NCI-H1417 treated with DMSO at 0.1 percent for 48 hours (cell line): ENCODE measurements at regions not wholly inside any gene's neighbourhood (a gene's known extent, or its start where the extent isn't known, plus 50 kb on each side); places are given as distances from the start of the nearest gene placed in this dataset.

Experiments
- DNase-seq: peaks from one replicate; lab custom pipeline; 2025; lab: John Stamatoyannopoulos, UW

GRCh38 chr7:25553580-25554291, 325.4 kb upstream of the NPVF start:
- no peak for DNase-seq

- DNase-seq, result no peak
Observed at GRCh38 chr7:25557379-25557917, 329.2 kb upstream of the NPVF start.

- no peak for DNase-seq
Observed at GRCh38 chr7:25557930-25558329, 329.6 kb upstream of the NPVF start.

GRCh38 chr7:25558605-25559004, 330.3 kb upstream of the NPVF start:
- DNase-seq, result no peak

GRCh38 chr7:25559581-25560367, 331.5 kb upstream of the NPVF start:
- no peak for DNase-seq

- no peak for DNase-seq
Observed at GRCh38 chr7:25562673-25563182, 334.4 kb upstream of the NPVF start.

- DNase-seq, result no peak
Observed at GRCh38 chr7:25565002-25565401, 336.7 kb upstream of the NPVF start.

GRCh38 chr7:25565949-25566348, 337.7 kb upstream of the NPVF start:
- DNase-seq, result peak; percentile 65

GRCh38 chr7:25567430-25567829, 339.1 kb upstream of the NPVF start:
- peak; percentile 20 for DNase-seq

- DNase-seq, result no peak
Observed at GRCh38 chr7:25569765-25570164, 341.5 kb upstream of the NPVF start.

- no peak for DNase-seq
Observed at GRCh38 chr7:25572423-25572822, 344.1 kb upstream of the NPVF start.

GRCh38 chr7:25574828-25575227, 346.5 kb upstream of the NPVF start:
- DNase-seq, result no peak

- DNase-seq, result no peak
Observed at GRCh38 chr7:25575634-25576033, 347.3 kb upstream of the NPVF start.

- no peak for DNase-seq
Observed at GRCh38 chr7:25578991-25579777, 350.9 kb upstream of the NPVF start.

GRCh38 chr7:25579778-25580075, 351.4 kb upstream of the NPVF start:
- DNase-seq, result no peak

GRCh38 chr7:25580141-25580540, 351.9 kb upstream of the NPVF start:
- no peak for DNase-seq

- no peak for DNase-seq
Observed at GRCh38 chr7:25583621-25584020, 355.3 kb upstream of the NPVF start.

GRCh38 chr7:25584112-25584938, 356.0 kb upstream of the NPVF start:
- no peak for DNase-seq

- no peak for DNase-seq
Observed at GRCh38 chr7:25586513-25586912, 358.2 kb upstream of the NPVF start.

- DNase-seq, result no peak
Observed at GRCh38 chr7:25594122-25594521, 365.8 kb upstream of the NPVF start.

- DNase-seq, result no peak
Observed at GRCh38 chr7:25594728-25595127, 366.4 kb upstream of the NPVF start.

GRCh38 chr7:25595996-25596395, 367.7 kb upstream of the NPVF start:
- DNase-seq, result no peak
